ENCODE measurements at regions not wholly inside any gene's neighbourhood (a gene's known extent, or its start where the extent isn't known, plus 50 kb on each side); places are given as distances from the start of the nearest gene placed in this dataset.

DNA sequence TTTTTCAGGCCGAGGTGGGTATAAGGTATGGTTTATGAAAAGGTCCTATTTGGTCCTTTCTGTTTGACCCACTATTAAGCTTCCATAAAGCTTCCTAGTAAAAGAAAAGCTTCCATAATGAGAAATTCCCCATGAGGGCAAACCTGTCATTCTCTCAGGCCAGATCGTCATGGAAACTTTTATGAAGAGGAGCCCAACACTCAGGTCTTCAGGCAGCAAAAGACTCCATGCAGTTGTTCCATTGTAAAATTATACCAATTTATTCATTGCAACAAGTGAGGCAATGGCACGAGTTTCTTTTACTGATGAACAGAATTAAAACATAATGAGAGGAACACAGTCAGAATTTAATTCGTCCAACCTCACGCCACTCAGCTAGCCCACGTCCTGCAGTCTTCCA is 188.6 kb downstream of the MTERF1 start (continued):
- TF ChIP-seq, protein P1, sequence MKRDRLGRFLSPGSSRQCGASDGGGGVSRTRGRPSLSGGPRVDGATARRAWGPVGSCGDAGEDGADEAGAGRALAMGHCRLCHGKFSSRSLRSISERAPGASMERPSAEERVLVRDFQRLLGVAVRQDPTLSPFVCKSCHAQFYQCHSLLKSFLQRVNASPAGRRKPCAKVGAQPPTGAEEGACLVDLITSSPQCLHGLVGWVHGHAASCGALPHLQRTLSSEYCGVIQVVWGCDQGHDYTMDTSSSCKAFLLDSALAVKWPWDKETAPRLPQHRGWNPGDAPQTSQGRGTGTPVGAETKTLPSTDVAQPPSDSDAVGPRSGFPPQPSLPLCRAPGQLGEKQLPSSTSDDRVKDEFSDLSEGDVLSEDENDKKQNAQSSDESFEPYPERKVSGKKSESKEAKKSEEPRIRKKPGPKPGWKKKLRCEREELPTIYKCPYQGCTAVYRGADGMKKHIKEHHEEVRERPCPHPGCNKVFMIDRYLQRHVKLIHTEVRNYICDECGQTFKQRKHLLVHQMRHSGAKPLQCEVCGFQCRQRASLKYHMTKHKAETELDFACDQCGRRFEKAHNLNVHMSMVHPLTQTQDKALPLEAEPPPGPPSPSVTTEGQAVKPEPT (CRISPR knock-in tag; IDR thresholded peaks at IDR 0.05; ENCODE audit: low read depth): no peak
- TF ChIP-seq ZNF430 (CRISPR knock-in tag; IDR thresholded peaks at IDR 0.05) (no peak), MED1 (CRISPR knock-in tag; IDR thresholded peaks at IDR 0.05) (no peak), BRCA1 (CRISPR knock-in tag; IDR thresholded peaks at IDR 0.05) (no peak), ZNF777 (CRISPR knock-in tag; IDR thresholded peaks at IDR 0.05) (no peak)
- TF ChIP-seq, protein P2, sequence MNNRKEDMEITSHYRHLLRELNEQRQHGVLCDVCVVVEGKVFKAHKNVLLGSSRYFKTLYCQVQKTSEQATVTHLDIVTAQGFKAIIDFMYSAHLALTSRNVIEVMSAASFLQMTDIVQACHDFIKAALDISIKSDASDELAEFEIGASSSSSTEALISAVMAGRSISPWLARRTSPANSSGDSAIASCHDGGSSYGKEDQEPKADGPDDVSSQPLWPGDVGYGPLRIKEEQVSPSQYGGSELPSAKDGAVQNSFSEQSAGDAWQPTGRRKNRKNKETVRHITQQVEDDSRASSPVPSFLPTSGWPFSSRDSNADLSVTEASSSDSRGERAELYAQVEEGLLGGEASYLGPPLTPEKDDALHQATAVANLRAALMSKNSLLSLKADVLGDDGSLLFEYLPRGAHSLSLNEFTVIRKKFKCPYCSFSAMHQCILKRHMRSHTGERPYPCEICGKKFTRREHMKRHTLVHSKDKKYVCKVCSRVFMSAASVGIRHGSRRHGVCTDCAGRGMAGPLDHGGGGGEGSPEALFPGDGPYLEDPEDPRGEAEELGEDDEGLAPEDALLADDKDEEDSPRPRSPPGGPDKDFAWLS (CRISPR knock-in tag; IDR thresholded peaks at IDR 0.05; ENCODE audit: borderline replicate concordance): no peak

DNA sequence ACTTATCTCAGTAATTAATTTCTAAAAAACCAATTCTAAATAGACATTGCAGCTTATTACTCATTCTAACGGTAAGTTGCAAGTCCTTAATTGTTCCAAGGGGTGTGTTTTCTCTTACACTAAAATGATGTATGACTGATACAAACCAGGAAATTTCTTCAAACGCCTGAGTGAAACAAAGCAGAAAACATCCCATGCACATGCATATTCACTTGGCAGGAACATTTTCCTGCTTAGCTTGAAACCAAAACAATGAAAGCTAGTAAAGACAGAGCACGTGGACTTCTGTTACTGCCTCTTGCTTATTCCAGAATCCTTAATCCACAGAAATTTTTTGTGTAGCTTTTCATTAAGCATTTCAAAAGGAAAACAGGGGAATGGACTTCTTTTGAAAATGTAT is 187.7 kb downstream of the MTERF1 start:
- no peaks in the 10 kb centered on the region for H3K4me1 ChIP-seq (ENCODE audit: insufficient read depth, low read length)
- no peaks in the 10 kb centered on the region for H3K36me3 ChIP-seq (replicated peaks in 1 of 2; ENCODE audit: control insufficient read depth in 1 of 2, insufficient read depth in 2 of 2, low read length in 2 of 2)
- no peaks in the 10 kb centered on the region for H3K79me2 ChIP-seq (ENCODE audit: insufficient read depth, low read length)
- H4K20me1 ChIP-seq (ENCODE audit: insufficient read depth, low read length): no peaks in the 10 kb centered on the region
- no peaks in the 10 kb centered on the region for H3K27me3 ChIP-seq (ENCODE audit: control insufficient read depth in 1 of 2, insufficient read depth in 2 of 2, low read length in 2 of 2)
- ChIA-PET CTCF (ENCODE audit: low intra/inter-chr PET ratio, low total read pairs) (no interaction called here), POLR2A (no interaction called here)
- intact Hi-C loops (cut with micrococcal nuclease; ENCODE audit: unreplicated experiment): no loop called here
- TF ChIP-seq DNMT1 (CRISPR knock-in tag; IDR thresholded peaks at IDR 0.05) (no peak), ZNF317 (CRISPR knock-in tag; IDR thresholded peaks at IDR 0.05) (no peak), ZNF138 (CRISPR knock-in tag; IDR thresholded peaks at IDR 0.05; ENCODE audit: low read depth) (no peak), ATF7 (IDR thresholded peaks at IDR 0.05) (no peak), ATF7 (CRISPR knock-in tag; IDR thresholded peaks at IDR 0.05) (no peak), TGIF2 (CRISPR knock-in tag; IDR thresholded peaks at IDR 0.05) (no peak), TSC22D2 (CRISPR knock-in tag; IDR thresholded peaks at IDR 0.05; ENCODE audit: borderline replicate concordance) (no peak), SKI (IDR thresholded peaks at IDR 0.05; ENCODE audit: partially characterized antibody) (no peak), SMARCE1 (IDR thresholded peaks at IDR 0.05; ENCODE audit: borderline replicate concordance) (no peak), MYC (CRISPR knock-in tag; IDR thresholded peaks at IDR 0.05; ENCODE audit: borderline replicate concordance) (no peak)
- TF ChIP-seq, protein P3, sequence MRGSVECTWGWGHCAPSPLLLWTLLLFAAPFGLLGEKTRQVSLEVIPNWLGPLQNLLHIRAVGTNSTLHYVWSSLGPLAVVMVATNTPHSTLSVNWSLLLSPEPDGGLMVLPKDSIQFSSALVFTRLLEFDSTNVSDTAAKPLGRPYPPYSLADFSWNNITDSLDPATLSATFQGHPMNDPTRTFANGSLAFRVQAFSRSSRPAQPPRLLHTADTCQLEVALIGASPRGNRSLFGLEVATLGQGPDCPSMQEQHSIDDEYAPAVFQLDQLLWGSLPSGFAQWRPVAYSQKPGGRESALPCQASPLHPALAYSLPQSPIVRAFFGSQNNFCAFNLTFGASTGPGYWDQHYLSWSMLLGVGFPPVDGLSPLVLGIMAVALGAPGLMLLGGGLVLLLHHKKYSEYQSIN (CRISPR knock-in tag; IDR thresholded peaks at IDR 0.05; ENCODE audit: borderline replicate concordance): no peak
- no TSS peak for BruUV-seq (replicated peaks)
- 3% methylated on average over 3 of the region's 3 CpGs for WGBS (ENCODE audit: low lambda C conversion rate)
- no peak overlapping the region for H3K9ac ChIP-seq (ENCODE audit: insufficient read depth, low read depth, low read length)
- no peak for DNase-seq (ENCODE audit: low spot score)
- no peak for ATAC-seq
- no peak overlapping the region for H2AFZ ChIP-seq (ENCODE audit: low read length)
- no peak overlapping the region for H3K27ac ChIP-seq (ENCODE audit: extremely low read length, insufficient read depth, low read length)
- H3K4me2 ChIP-seq (ENCODE audit: low read depth, low read length): no peak overlapping the region
- no peak overlapping the region for H3K4me3 ChIP-seq (replicated peaks in 1 of 3; ENCODE audit: insufficient read depth in 1 of 3, low read depth in 2 of 3, low read length in 3 of 3)
- no peak for FAIRE-seq
- in situ Hi-C loops (cut with HindIII; ENCODE audit: extremely low pct_ligation_motif_present, low pct_unique_long_range_greater_than_20kb): no loop called here
- H3K9me3 ChIP-seq (ENCODE audit: low read length): no peaks in the 10 kb centered on the region

Data from HepG2 (cell line).